ENCODE measurements at regions not wholly inside any gene's neighbourhood (a gene's known extent, or its start where the extent isn't known, plus 50 kb on each side); places are given as distances from the start of the nearest gene placed in this dataset.

- no peak overlapping the region for H2AFZ ChIP-seq (ENCODE audit: control insufficient read depth, low read length)
- no peaks in the 10 kb centered on the region for H3K79me2 ChIP-seq (ENCODE audit: control insufficient read depth, insufficient read depth, low read length)
- no peaks in the 10 kb centered on the region for H3K4me1 ChIP-seq (ENCODE audit: control insufficient read depth, extremely low read depth, insufficient read depth, low read length)
- H3K4me2 ChIP-seq (ENCODE audit: control insufficient read depth, extremely low read depth, insufficient read depth, low read depth, low read length), result no peak overlapping the region
- FAIRE-seq, result no peak
- H3K27ac ChIP-seq (ENCODE audit: control insufficient read depth, insufficient read depth, low read length), result no peak overlapping the region
- no peak overlapping the region for H3K9ac ChIP-seq (ENCODE audit: control insufficient read depth, extremely low read depth, insufficient read depth, low read length)
- no peaks in the 10 kb centered on the region for H3K36me3 ChIP-seq (ENCODE audit: control insufficient read depth in 2 of 2, extremely low read depth in 1 of 2, insufficient read depth in 2 of 2, low read length in 2 of 2)
- no peaks in the 10 kb centered on the region for H3K9me3 ChIP-seq (ENCODE audit: control insufficient read depth, low read depth, low read length)
- H3K27me3 ChIP-seq (ENCODE audit: control insufficient read depth, extremely low read depth, insufficient read depth, low read length), result no peaks in the 10 kb centered on the region
- DNase-seq (ENCODE audit: low read depth, low spot score), result no peak
- H3K4me3 ChIP-seq (ENCODE audit: control insufficient read depth in 2 of 3, extremely low read depth in 1 of 3, insufficient read depth in 2 of 3, low read depth in 1 of 3, low read length in 3 of 3), result no peak overlapping the region
- dilution Hi-C loops (cut with MboI; ENCODE audit: extremely low pct_ligation_motif_present, low sequenced_read_pairs), result no loop called here
- no peaks in the 10 kb centered on the region for H3K9me1 ChIP-seq (ENCODE audit: control insufficient read depth, extremely low read depth, insufficient read depth, low read length)
- TF ChIP-seq, protein P1, sequence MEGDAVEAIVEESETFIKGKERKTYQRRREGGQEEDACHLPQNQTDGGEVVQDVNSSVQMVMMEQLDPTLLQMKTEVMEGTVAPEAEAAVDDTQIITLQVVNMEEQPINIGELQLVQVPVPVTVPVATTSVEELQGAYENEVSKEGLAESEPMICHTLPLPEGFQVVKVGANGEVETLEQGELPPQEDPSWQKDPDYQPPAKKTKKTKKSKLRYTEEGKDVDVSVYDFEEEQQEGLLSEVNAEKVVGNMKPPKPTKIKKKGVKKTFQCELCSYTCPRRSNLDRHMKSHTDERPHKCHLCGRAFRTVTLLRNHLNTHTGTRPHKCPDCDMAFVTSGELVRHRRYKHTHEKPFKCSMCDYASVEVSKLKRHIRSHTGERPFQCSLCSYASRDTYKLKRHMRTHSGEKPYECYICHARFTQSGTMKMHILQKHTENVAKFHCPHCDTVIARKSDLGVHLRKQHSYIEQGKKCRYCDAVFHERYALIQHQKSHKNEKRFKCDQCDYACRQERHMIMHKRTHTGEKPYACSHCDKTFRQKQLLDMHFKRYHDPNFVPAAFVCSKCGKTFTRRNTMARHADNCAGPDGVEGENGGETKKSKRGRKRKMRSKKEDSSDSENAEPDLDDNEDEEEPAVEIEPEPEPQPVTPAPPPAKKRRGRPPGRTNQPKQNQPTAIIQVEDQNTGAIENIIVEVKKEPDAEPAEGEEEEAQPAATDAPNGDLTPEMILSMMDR (optimal IDR thresholded peaks at IDR 0.05 in 1 of 3, IDR thresholded peaks at IDR 0.05 in 1 of 3, conservative IDR thresholded peaks at IDR 0.05 in 1 of 3; ENCODE audit: extremely low read depth in 1 of 3, insufficient read depth in 2 of 3, low read length in 3 of 3), result no peak
- TF ChIP-seq EZH2 (IDR thresholded peaks at IDR 0.05; ENCODE audit: low read length), result no peak
- no peaks in the 10 kb centered on the region for H4K20me1 ChIP-seq (ENCODE audit: control insufficient read depth, extremely low read depth, insufficient read depth, low read length)
These were observed 176.8 kb downstream of the KIF26A start for GRCh38 chr14:104315169-104315568.

DNA sequence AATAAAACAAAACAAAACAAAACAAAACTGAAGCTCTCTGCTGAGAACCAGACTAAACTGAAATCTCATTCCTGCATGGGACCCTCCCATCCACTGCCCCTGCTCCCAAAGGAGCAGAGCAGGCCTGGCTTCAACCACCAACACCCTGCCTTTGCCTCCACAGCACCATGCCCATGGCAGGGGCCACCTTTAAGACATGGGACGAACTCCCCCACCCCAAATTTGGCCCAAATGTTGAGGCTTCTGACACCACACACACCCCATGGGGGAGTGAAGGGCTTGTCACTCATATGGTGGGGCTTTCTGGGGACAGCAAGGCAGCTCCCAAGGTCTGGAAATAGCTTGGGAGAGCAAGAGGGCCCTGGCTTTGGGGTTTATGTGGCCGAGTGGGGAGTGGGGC is 177.2 kb downstream of the KIF26A start:
- Histone ChIP-seq H3K9me3 (ENCODE audit: control insufficient read depth, low read depth, low read length) (no peaks in the 10 kb centered on the region), H3K27ac (ENCODE audit: control insufficient read depth, insufficient read depth, low read length) (no peak overlapping the region), H3K36me3 (ENCODE audit: control insufficient read depth in 2 of 2, extremely low read depth in 1 of 2, insufficient read depth in 2 of 2, low read length in 2 of 2) (no peaks in the 10 kb centered on the region), H2AFZ (ENCODE audit: control insufficient read depth, low read length) (no peak overlapping the region), H3K4me3 (ENCODE audit: control insufficient read depth in 2 of 3, extremely low read depth in 1 of 3, insufficient read depth in 2 of 3, low read depth in 1 of 3, low read length in 3 of 3) (no peak overlapping the region), H3K9ac (ENCODE audit: control insufficient read depth, extremely low read depth, insufficient read depth, low read length) (no peak overlapping the region), H3K4me2 (ENCODE audit: control insufficient read depth, extremely low read depth, insufficient read depth, low read depth, low read length) (no peak overlapping the region), H3K79me2 (ENCODE audit: control insufficient read depth, insufficient read depth, low read length) (no peaks in the 10 kb centered on the region), H3K9me1 (ENCODE audit: control insufficient read depth, extremely low read depth, insufficient read depth, low read length) (no peaks in the 10 kb centered on the region), H4K20me1 (ENCODE audit: control insufficient read depth, extremely low read depth, insufficient read depth, low read length) (no peaks in the 10 kb centered on the region), H3K27me3 (ENCODE audit: control insufficient read depth, extremely low read depth, insufficient read depth, low read length) (no peaks in the 10 kb centered on the region), H3K4me1 (ENCODE audit: control insufficient read depth, extremely low read depth, insufficient read depth, low read length) (no peaks in the 10 kb centered on the region)
- dilution Hi-C loops (cut with MboI; ENCODE audit: extremely low pct_ligation_motif_present, low sequenced_read_pairs), result no loop called here
- TF ChIP-seq, protein P1 (optimal IDR thresholded peaks at IDR 0.05 in 1 of 3, IDR thresholded peaks at IDR 0.05 in 1 of 3, conservative IDR thresholded peaks at IDR 0.05 in 1 of 3; ENCODE audit: extremely low read depth in 1 of 3, insufficient read depth in 2 of 3, low read length in 3 of 3), result no peak
- TF ChIP-seq EZH2 (IDR thresholded peaks at IDR 0.05; ENCODE audit: low read length), result no peak
- FAIRE-seq, result no peak
- no peak for DNase-seq (ENCODE audit: low read depth, low spot score)
